ENCODE measurements at regions not wholly inside any gene's neighbourhood (a gene's known extent, or its start where the extent isn't known, plus 50 kb on each side); places are given as distances from the start of the nearest gene placed in this dataset.
"Not testable (repeated sequence)": the region's sequence is repeated elsewhere in the genome, so short reads cannot be mapped to it uniquely, and the experiment has no call there.

- DNase-seq = no peak
Observed at GRCh38 chr5:96529559-96529958, 96.5 kb upstream of the PCSK1 start.

DNA sequence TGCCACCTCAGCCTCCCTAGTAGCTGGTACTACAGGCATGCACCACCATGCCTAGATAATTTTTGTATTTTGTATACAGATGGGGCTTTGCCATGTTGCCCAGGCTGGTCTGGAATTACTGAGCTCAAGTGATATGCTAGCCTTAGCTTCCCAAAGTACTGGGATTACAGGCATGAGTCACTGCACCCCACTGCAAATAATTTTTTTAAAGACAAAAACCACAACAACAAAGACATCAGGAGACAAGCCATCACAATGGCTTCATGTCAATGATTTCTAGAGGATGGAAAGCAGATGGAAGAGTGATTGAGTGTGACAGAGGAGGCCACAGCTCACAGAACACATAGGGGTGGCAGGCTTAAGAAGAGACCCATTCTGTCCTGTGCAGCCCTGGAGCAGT, 97.9 kb upstream of the PCSK1 start:
- DNase-seq = no peak

GRCh38 chr5:96533371-96533770, 100.3 kb upstream of the PCSK1 start:
- DNase-seq = no peak

DNA sequence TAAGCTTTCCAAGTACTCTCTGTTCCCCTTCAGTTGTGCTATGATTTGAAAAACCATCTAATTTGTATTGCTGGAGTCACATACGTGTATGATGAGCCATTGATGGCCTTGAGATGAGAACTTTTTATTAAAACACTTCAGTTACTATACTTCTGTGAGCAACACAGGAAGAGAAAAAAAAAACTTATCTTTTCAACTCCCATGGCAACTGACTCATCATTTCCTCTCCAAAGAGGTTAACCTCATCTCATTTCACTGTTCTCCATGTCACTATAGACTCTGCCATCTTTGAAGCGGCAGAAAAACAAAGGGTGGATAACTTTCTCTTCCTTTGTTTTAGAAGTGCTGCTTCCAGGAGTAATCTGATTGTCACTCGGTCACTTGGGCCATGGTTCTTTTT, 104.3 kb upstream of the PCSK1 start:
- DNase-seq = no peak

DNA sequence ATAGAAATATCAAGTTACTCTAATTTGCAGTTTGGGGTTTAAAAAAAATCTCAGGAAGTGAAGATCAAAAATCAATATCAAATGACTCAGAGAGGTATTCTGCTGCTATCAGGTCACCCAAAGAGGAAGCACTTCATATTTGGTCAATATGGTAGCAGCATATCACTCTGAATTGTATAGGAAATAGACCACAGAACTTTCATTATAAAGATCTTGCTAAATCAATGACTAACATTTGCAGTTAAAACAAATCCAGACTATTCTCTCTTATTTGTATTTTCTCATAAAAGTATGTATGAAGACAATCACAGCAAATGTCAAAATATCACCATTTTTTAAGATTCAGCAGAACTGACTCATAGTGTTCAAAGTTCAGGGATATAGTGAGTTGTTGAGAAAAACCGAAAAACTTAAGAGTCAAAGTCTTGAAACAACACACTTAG, 105.8 kb upstream of the PCSK1 start:
- DNase-seq = no peak

DNA sequence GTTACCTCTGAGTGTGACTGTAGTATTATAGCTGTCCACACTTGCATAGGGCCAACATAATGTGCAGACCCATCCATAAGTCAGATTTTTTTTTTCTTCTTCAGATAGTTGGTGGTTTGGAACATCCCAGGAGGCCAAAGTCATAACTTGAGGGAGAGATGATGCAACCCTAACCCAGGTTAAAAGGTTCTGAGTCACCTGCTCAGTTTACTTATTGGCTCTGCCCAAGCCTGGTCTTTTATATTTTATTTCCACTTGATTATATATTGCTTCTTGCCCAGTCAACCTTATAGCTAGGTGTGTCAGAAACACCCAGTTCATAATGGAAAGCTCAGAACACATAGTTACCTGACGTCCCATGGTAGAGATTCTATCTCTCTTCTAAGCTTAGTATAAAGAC, 113.1 kb upstream of the PCSK1 start:
- no peak for DNase-seq

- DNase-seq = no peak
Observed at GRCh38 chr5:96547486-96547885, 114.4 kb upstream of the PCSK1 start.

DNA sequence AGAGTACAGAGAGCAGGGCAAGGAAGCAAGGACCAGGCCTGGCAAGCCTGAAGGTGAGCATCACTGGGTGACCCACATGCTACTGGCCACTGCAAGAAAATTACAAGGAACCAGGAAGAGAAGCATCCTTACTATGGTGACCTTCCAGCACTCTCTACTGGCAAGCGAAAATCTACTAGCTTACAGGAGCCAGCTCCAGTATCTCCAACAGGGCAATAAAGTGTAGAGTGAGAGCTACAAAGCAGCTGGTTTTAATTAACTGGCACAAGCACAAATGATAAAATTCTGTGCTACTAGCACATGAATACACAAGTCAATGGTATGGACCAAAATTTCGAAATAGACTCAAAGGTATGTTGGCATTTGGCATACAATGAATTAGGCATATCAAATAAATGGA, 113.3 kb upstream of the CAST start:
- no peak for DNase-seq

DNA sequence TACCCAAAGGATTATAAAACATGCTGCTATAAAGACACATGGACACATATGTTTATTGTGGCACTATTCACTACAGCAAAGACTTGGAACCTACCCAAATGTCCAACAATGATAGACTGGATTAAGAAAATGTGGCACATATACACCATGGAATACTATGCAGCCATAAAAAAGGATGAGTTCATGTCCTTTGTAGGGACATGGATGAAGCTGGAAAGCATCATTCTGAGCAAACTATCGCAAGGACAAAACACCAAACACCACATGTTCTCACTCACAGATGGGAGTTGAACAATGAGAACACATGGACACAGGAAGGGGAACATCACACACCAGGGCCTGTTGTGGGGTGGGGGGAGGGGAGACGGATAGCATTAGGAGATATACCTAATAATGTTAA, 101.3 kb upstream of the CAST start:
- DNase-seq = not testable (repeated sequence)

DNA sequence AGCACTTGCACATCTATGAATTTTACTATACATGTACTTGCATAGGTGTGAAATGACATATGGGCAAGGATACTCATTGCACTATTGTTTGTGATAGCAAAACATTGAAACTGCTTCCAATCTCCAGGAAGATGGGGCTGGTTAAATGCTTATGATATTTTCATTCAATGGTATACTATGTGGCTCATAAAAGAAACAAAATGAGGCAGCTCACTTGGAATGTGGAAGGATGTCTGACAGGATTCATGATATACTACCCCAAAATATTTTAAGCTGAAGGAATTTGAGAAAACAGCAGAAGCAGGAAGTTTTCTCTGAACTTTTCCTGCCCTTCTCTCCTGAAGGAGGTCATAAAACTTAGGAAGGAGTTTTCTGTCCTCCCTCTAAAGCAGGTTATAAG, 99.6 kb upstream of the CAST start:
- DNase-seq = no peak

- no peak for DNase-seq
Observed at GRCh38 chr5:96563816-96564215, 98.4 kb upstream of the CAST start.

- no peak for DNase-seq
Observed at GRCh38 chr5:96565582-96566265, 96.5 kb upstream of the CAST start.

DNA sequence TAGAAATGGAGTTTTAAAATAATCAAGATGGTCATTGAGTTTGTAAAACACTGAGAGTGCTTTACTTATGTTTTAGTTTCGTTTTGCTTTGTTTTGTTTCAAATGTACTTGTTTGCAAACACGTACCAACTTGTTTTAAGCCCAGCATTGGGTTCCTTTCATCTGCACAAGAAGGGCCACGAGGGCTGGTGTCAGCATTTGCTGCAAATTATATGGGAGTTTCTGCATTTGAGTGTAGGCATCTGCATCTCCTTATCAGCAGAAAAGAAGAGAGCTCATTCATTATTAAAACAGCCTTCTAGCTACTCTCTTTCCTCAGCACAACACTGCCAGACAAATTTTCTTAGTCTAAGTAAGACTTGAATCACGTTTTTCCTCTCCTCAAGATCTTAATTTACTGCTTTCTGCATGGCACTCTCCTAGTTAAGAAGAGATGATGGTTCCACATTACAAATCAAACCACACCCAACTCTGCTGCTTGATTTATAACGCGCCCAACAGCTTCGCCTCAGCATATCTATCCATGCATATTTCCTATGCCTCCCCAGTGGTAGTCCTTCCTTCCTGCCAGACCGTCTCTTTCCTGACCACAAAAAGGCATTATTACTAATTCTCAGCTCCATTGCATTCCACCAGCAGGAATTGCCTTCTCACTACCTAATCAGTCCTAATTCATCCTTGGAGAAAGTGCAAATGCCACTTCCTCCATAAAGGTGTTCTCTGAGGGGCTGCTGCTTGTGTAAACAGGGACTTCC, 95.2 kb upstream of the CAST start:
- DNase-seq = no peak

DNA sequence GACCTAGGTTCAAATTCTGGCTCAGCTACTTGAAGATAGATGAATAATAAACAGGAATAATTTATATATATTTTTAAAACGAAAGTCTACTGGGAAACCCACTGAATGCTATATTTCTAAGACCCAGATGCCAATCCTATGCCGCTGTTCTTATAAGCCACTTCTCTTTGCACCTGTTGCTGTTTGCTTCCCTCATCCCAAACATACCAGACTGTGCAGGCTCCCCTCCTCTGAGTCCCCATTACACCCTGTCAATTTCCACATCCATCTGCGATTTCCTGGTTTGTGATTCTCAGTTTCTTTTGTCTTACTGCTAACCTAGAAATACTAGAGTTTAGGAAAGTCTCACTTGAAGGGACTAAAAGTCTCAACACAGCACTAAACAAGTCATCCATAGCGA, 92.8 kb upstream of the CAST start:
- DNase-seq = no peak

DNA sequence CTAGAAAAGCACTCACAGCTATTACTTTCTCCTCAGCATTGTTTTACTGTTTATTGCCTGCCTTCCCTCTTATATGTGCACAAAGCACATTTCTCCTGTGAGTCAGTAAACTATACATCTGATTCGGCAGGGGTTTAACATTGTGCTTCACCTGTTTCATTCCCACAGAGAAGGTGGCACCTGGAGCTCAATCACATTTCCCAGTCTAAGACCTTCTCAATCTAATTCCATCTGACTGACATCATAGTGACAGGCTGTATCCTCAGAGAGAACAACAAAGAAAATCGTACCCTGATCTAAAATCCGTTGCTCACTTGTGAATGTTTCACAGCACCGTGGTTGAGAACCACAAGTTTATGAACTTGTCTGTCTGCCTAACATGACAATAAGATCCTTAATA, 92.4 kb upstream of the CAST start:
- DNase-seq = no peak

DNA sequence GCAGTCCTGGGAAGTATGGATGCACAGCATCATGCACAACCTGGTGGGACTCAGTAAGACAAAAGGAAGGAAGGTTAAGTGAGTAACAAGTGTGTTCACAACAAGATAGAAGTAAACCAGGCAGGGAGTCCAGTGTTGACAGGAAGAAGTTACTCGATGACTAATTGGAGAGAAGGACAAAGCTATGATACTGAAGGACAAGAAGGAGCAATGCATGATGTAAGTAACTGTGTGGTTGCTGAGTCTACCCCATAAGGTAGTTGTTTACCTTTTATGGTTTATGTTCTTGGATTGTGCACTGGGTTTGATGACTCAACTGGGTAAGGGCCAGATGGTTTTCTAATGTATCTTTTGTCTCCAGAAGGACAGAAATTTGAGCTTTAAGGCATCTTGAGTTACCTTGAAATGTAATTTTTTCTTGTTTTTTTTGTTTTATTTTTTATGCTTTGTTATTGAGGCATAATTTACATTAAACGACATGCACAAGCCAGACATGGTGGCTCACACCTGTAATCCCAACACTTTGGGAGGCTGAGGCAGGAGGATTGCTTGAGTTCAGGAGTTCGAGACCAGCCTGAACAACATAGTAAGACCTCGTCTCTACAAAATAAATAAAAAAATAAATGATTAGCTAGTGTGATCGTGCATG, 89.2 kb upstream of the CAST start:
- no peak for DNase-seq

DNA sequence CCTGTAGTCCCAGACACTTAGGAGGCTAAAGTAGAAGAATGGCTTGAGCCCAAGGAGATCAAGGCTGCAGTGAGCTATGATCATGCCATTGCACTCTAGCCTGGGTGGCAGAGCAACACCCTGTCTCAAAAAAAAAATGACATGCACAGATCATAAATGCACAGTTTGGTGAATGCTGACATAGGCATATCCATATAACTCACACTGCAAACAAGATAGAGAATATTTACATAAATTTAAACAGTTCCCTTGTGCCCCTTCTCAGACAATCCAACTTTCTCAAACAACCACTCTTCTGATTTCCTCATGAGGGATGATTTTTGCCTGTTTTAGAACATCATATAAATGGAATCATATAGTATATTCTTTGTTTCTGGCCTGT, 88.7 kb upstream of the CAST start:
- DNase-seq = no peak

GRCh38 chr5:96576876-96577275, 85.3 kb upstream of the CAST start:
- no peak for DNase-seq

- DNase-seq = no peak
Observed at GRCh38 chr5:96577909-96578308, 84.3 kb upstream of the CAST start.

DNA sequence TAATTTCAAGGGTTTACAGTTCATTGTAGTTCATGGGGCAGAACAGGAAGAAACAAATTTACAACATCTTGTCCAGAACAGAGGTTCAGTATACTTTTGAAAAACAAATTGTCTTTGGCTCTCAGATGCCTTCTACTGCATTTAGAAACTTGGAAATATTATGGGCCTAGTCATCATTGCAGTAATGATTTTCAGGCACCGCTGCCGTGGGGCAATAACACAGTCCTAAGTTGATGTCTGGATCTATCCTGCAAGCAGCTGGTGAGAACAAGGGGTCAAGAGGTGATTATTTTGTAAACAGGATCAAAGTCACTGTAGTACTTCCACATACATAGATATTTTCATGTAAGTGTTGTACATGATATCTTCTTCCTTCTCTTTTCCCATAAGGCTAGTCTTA, 82.5 kb upstream of the CAST start:
- DNase-seq = no peak

DNA sequence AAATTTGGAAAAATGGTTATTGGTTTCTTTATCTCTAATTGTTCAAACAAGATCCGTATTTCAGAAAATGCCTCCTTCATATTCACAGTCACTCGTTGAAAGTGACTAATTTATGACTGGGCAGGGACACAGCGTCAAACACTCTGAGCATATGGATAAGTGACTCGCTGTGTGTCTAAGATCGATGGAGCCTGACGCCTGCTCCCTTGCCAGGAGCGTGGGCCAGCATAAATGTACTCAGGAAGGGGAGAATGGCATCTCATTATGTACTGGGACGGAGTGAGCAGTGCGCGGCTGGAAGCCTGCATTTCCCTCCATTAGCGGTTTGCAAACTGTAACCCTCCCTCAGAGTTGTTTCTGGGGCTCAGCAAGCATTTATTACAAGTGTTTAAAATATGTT, 79.8 kb upstream of the CAST start:
- DNase-seq = no peak

GRCh38 chr5:96584712-96585111, 77.5 kb upstream of the CAST start:
- no peak for DNase-seq

DNA sequence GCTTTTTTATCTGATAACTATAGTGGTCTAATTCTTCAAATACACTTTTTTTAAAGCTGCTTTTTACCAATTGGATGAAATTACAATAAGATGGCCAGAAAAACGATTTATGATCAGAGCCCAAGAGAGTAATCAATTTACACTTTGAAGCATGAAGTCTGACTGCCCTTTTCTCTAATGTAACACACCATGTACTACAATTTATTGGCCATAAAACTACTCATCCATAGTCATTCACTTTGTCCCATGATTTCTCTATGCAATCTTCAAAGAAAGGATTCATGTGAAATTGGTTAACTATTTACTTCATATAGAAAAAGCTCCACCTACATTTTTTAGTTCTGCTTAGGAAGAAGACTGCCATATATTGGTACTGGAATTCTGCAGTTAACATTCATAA, 73.6 kb upstream of the CAST start:
- DNase-seq = no peak

GRCh38 chr5:96590796-96591195, 71.4 kb upstream of the CAST start:
- no peak for DNase-seq
